AG04449 (cell line): ENCODE measurements at regions not wholly inside any gene's neighbourhood (a gene's known extent, or its start where the extent isn't known, plus 50 kb on each side); places are given as distances from the start of the nearest gene placed in this dataset.

ENCODE experiments used
- CTCF ChIA-PET: fragments of 350-600 bp; formaldehyde crosslinking; extraction: SDS; loops from one replicate; lab custom pipeline; 2021; ENCODE audit warnings: antibody characterized with exemption; lab: Yijun Ruan, JAX
- POLR2A ChIA-PET: fragments of 400-600, 350-600 bp; formaldehyde crosslinking; extraction: SDS; loops from one replicate; lab custom pipeline; 2020; ENCODE audit warnings: antibody characterized with exemption, inconsistent platforms; lab: Yijun Ruan, JAX
- DNase-seq: peaks from one replicate; pipeline ENCODE4 v3.0.0-alpha.2; 2010; ENCODE audit warnings: low read depth, low spot score
- H3K4me3 ChIP-seq: 2 replicates; pipeline ENCODE4 v1.5.1; 2011; ENCODE audit warnings: low read depth, mild to moderate bottlenecking, control low read depth, low read length
- TF ChIP-seq, protein P1 (sequence below): IDR thresholded peaks from one replicate; pipeline ENCODE4 v1.5.1; 2011; ENCODE audit warnings: mild to moderate bottlenecking, moderate library complexity, low read length, control low read depth, inconsistent platforms; ENCODE audit not compliant: insufficient read depth; ENCODE audit errors: missing control alignments

DNA sequence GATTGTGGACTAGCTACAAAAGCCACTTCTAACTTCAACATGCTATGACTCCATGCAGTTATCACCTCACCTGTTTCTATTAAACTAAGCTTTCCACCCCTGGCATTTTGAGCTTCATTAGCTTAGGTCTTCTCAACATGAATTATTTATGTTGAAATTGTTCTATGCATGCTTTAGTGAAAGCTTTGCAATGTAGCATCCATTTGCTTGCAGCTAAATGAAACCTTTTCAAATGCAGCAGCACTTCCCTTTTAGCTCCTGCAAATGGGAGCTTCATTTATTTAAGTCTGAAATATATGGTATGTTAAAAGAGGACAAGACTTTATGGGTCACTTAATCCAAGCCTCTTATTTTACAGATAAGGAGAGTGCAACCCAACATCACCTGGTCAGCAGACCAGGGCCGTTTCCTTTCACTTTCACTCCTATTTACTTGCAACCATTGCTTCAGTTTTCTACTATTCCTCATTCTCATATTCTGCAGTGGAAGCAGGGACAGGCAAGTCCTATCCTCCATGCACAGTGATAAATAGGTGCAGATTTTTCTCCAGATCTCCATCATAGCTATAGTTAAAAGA is 56.4 kb upstream of the SAMSN1 start:
- TF ChIP-seq, protein P1, sequence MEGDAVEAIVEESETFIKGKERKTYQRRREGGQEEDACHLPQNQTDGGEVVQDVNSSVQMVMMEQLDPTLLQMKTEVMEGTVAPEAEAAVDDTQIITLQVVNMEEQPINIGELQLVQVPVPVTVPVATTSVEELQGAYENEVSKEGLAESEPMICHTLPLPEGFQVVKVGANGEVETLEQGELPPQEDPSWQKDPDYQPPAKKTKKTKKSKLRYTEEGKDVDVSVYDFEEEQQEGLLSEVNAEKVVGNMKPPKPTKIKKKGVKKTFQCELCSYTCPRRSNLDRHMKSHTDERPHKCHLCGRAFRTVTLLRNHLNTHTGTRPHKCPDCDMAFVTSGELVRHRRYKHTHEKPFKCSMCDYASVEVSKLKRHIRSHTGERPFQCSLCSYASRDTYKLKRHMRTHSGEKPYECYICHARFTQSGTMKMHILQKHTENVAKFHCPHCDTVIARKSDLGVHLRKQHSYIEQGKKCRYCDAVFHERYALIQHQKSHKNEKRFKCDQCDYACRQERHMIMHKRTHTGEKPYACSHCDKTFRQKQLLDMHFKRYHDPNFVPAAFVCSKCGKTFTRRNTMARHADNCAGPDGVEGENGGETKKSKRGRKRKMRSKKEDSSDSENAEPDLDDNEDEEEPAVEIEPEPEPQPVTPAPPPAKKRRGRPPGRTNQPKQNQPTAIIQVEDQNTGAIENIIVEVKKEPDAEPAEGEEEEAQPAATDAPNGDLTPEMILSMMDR: no peak
- no peak for DNase-seq
- no peak overlapping the region for H3K4me3 ChIP-seq
- ChIA-PET CTCF (no interaction called here), POLR2A (no interaction called here)

DNA sequence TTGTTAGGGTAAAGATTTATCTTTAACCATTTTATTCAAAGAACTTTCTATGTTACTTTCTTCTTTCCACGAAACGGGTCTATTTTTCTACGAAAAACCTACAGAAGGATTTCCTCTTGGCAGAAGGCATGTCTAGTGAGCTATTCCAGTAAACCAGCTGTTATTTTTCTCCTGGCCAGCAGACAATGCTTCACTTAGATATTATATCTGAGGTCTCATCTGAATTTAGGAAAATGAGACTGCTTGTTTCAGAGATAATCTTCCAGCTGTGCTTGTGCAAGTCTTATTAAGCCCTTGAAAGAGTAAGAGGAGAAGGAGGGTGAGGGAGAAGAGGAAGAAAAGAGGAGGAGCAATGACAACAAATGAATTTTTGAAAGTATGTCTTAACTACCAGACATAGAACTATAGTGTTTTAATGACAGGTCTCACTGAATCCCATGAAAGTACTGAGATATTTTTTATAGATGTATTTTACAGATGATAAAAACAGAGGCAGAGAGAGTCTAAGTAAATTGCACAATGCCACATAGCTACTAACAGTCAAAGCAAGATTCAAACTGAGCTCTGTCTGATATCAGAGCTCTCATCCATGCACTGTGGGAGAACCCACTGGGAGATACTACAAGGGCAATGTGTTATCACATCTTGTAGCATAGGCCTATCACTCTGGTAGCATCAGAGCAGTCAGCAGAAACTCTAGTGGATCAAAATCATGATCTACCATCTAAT is 54.6 kb upstream of the SAMSN1 start:
- ChIA-PET CTCF (no interaction called here), POLR2A (no interaction called here)
- TF ChIP-seq, protein P1: no peak
- no peak for DNase-seq
- no peak overlapping the region for H3K4me3 ChIP-seq

DNA sequence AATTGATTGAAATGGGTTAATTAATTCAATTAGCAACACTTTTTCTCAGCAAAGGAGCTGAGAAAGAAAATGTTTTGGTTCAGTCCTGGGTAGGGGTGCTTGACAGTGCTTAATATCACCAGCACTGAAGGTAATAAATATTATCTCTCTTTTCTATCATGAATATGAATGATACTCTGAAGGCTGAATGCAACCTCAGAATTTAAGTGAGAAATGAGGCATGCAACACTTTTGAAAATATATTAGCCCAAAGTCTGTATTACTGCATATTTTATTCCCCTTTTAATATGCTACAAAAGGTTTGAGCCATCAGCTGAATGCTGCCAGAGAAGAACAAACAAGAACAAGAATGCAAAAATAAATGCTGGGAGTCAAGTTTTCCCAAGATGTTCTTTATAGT is 52.0 kb upstream of the SAMSN1 start:
- TF ChIP-seq, protein P1: no peak
- no peak for DNase-seq
- ChIA-PET CTCF (no interaction called here), POLR2A (no interaction called here)
- H3K4me3 ChIP-seq: no peak overlapping the region
